ENCODE measurements at regions not wholly inside any gene's neighbourhood (a gene's known extent, or its start where the extent isn't known, plus 50 kb on each side); places are given as distances from the start of the nearest gene placed in this dataset.

- no peak for TF ChIP-seq E2F6 (IDR thresholded peaks at IDR 0.05; ENCODE audit: borderline replicate concordance, low read depth)
- TF ChIP-seq NPAS2 (CRISPR knock-in tag; IDR thresholded peaks at IDR 0.05; ENCODE audit: borderline replicate concordance): no peak
- TF ChIP-seq ZSCAN20 (CRISPR knock-in tag; IDR thresholded peaks at IDR 0.05): no peak
- no peak for TF ChIP-seq PBX3 (IDR thresholded peaks at IDR 0.05)
Observed at GRCh38 chr1:30600258-30600657, 123.1 kb downstream of the MATN1 start (continued).

- Histone ChIP-seq H3K27ac (no peak overlapping the region), H3K9me3 (no peaks in the 10 kb centered on the region), H3K4me3 (no peak overlapping the region), H3K4me2 (no peak overlapping the region), H3K4me1 (no peaks in the 10 kb centered on the region)
- ChIA-PET POLR2A (no interaction called here), CTCF (interaction anchor here (0.6 kb wide), 2 partner anchors 28 to 807 kb away, joined by 3 read pairs; no protein-coding TSS in a partner anchor)
- TF ChIP-seq FOSL2 (IDR thresholded peaks at IDR 0.05): no peak
- no peak for TF ChIP-seq FOSL2 (CRISPR knock-in tag; IDR thresholded peaks at IDR 0.05)
- no peak for TF ChIP-seq E2F6 (IDR thresholded peaks at IDR 0.05; ENCODE audit: borderline replicate concordance, low read depth)
- no peak for TF ChIP-seq ESRRA (IDR thresholded peaks at IDR 0.05; ENCODE audit: borderline replicate concordance, low read length)
- no peak for TF ChIP-seq NR3C1 (IDR thresholded peaks at IDR 0.05)
- TF ChIP-seq HOXB5 (CRISPR knock-in tag; IDR thresholded peaks at IDR 0.05): no peak
- no peak for TF ChIP-seq RFX5 (IDR thresholded peaks at IDR 0.05)
- no peak for TF ChIP-seq GATA3 (IDR thresholded peaks at IDR 0.05; ENCODE audit: borderline replicate concordance)
- TF ChIP-seq MAZ (IDR thresholded peaks at IDR 0.05; ENCODE audit: borderline replicate concordance, low read depth, low read length): no peak
- TF ChIP-seq CBX8 (IDR thresholded peaks at IDR 0.05): no peak
- TF ChIP-seq JUN (IDR thresholded peaks at IDR 0.05): no peak
- no peak for TF ChIP-seq PBX3 (IDR thresholded peaks at IDR 0.05)
- no peak for TF ChIP-seq HOXB13 (CRISPR knock-in tag; IDR thresholded peaks at IDR 0.05; ENCODE audit: low read depth)
- DNase-seq (ENCODE audit: low read depth in 1 of 2, low spot score in 1 of 2) (no peak), FAIRE-seq (no peak), ATAC-seq (no peak)
- WGBS (ENCODE audit: missing lambda C conversion rate): 36% methylated on average over 2 of the region's 5 CpGs
Observed at GRCh38 chr1:30599721-30600120, 123.7 kb downstream of the MATN1 start.

GRCh38 chr1:30598571-30599114 is 124.7 kb downstream of the MATN1 start:
- ATAC-seq (no peak), DNase-seq (ENCODE audit: low read depth in 1 of 2, low spot score in 1 of 2) (no peak), FAIRE-seq (no peak)
- POLR2A ChIA-PET: no interaction called here
- H3K4me1 ChIP-seq: no peaks in the 10 kb centered on the region
- CTCF ChIA-PET: no interaction called here
- no peaks in the 10 kb centered on the region for H3K9me3 ChIP-seq
- no peak overlapping the region for H3K4me3 ChIP-seq
- no peak overlapping the region for H3K27ac ChIP-seq
- H3K4me2 ChIP-seq: no peak overlapping the region
- no peak for TF ChIP-seq HMGXB4 (CRISPR knock-in tag; IDR thresholded peaks at IDR 0.05; ENCODE audit: borderline replicate concordance)
- no peak for TF ChIP-seq NR3C1 (IDR thresholded peaks at IDR 0.05)
- no peak for TF ChIP-seq CHD2 (IDR thresholded peaks at IDR 0.05; ENCODE audit: low read length, partially characterized antibody)
- TF ChIP-seq CTCF (IDR thresholded peaks at IDR 0.05): no peak
- no peak for TF ChIP-seq ZC3H11A (IDR thresholded peaks at IDR 0.05)
- no peak for TF ChIP-seq RFX5 (IDR thresholded peaks at IDR 0.05)
- no peak for TF ChIP-seq ZNF302 (CRISPR knock-in tag; IDR thresholded peaks at IDR 0.05)
- no peak for TF ChIP-seq POLR2AphosphoS2 (conservative IDR thresholded peaks at IDR 0.05; ENCODE audit: low read length)
- TF ChIP-seq EHF (CRISPR knock-in tag; IDR thresholded peaks at IDR 0.05): no peak
- no peak for TF ChIP-seq BCL3 (IDR thresholded peaks at IDR 0.05)
- TF ChIP-seq HOXB13 (CRISPR knock-in tag; IDR thresholded peaks at IDR 0.05; ENCODE audit: low read depth): no peak
- TF ChIP-seq ATOH8 (CRISPR knock-in tag; IDR thresholded peaks at IDR 0.05; ENCODE audit: low read depth): no peak
- 52% methylated on average over 4 of the region's 4 CpGs for WGBS (ENCODE audit: missing lambda C conversion rate)
